GM13977 (cell line): ENCODE measurements at regions not wholly inside any gene's neighbourhood (a gene's known extent, or its start where the extent isn't known, plus 50 kb on each side); places are given as distances from the start of the nearest gene placed in this dataset.

Experiments used
- DNase-seq: peaks from one replicate; pipeline ENCODE4 v3.0.0; 2012; ENCODE audit warnings: low spot score
- in situ Hi-C: fragments of 300-500 bp; cut with MboI; formaldehyde crosslinking; loops from one replicate; pipeline ENCODE4 v1.12.0; 2022; ENCODE audit warnings: low sequenced_read_pairs, low pct_unique_long_range_greater_than_20kb, mixed read lengths, inconsistent platforms; ENCODE audit not compliant: unreplicated experiment
- TF ChIP-seq, protein P1 (sequence below): IDR thresholded peaks from 2 replicates; pipeline ENCODE4 v1.5.1; 2012; ENCODE audit warnings: mild to moderate bottlenecking, control low read depth; ENCODE audit not compliant: insufficient read depth; ENCODE audit errors: extremely low read depth, missing control alignments

- TF ChIP-seq, protein P1, sequence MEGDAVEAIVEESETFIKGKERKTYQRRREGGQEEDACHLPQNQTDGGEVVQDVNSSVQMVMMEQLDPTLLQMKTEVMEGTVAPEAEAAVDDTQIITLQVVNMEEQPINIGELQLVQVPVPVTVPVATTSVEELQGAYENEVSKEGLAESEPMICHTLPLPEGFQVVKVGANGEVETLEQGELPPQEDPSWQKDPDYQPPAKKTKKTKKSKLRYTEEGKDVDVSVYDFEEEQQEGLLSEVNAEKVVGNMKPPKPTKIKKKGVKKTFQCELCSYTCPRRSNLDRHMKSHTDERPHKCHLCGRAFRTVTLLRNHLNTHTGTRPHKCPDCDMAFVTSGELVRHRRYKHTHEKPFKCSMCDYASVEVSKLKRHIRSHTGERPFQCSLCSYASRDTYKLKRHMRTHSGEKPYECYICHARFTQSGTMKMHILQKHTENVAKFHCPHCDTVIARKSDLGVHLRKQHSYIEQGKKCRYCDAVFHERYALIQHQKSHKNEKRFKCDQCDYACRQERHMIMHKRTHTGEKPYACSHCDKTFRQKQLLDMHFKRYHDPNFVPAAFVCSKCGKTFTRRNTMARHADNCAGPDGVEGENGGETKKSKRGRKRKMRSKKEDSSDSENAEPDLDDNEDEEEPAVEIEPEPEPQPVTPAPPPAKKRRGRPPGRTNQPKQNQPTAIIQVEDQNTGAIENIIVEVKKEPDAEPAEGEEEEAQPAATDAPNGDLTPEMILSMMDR = no peak
- in situ Hi-C loops = no loop called here
- DNase-seq = no peak
These were observed 170.8 kb upstream of the ADAMTS16 start for GRCh38 chr5:4969351-4969750.

- TF ChIP-seq, protein P1 = no peak
- in situ Hi-C loops = no loop called here
- DNase-seq = no peak
These were observed 170.0 kb upstream of the ADAMTS16 start for GRCh38 chr5:4970171-4970570.

- TF ChIP-seq, protein P1 = no peak
- DNase-seq = no peak
- in situ Hi-C loops = no loop called here
These were observed 163.2 kb upstream of the ADAMTS16 start for GRCh38 chr5:4976902-4977301.

GRCh38 chr5:4977416-4978110 is 162.6 kb upstream of the ADAMTS16 start:
- no peak for DNase-seq
- in situ Hi-C loops = no loop called here
- TF ChIP-seq, protein P1 = no peak

DNA sequence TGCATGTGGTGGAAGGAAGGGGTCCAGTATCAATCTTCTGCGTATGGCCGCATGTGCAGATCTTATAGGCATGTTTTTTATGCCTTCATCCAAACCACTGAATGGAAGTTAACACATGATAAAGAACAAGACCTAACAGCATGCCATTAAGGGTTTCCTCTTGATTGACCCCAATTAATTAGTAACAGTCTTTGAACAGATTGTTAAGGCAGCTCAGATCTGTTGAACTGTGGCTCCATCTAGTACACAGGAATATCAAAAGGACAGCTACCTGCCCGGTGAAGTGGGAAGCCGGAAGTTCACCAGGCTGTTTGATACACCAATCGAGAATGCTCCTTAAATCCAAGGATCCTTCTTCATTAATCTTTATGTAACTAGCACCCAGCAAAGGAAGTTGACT is 159.9 kb upstream of the ADAMTS16 start:
- in situ Hi-C loops = no loop called here
- TF ChIP-seq, protein P1 = no peak
- no peak for DNase-seq

GRCh38 chr5:4981608-4982007 is 158.5 kb upstream of the ADAMTS16 start:
- in situ Hi-C loops = no loop called here
- TF ChIP-seq, protein P1 = no peak

More at GRCh38 chr5:4981608-4982007, 158.5 kb upstream of the ADAMTS16 start:
- DNase-seq = no peak
